T-cell (primary cell): ENCODE measurements at regions not wholly inside any gene's neighbourhood (a gene's known extent, or its start where the extent isn't known, plus 50 kb on each side); places are given as distances from the start of the nearest gene placed in this dataset.
A peak's percentile ranks its signal among the peaks of the same experiment; 100 is the strongest.
"Not testable (repeated sequence)": the region's sequence is repeated elsewhere in the genome, so short reads cannot be mapped to it uniquely, and the experiment has no call there.

Source experiments
- ATAC-seq, 4 experiments: fragments of 200-7000 bp in 3 of 4; fragments of 150-1000 bp in 1 of 4; cut with Tn5 transposase; replicated peaks in 1 of 4; 1 replicate in 3 of 4; 2 replicates in 1 of 4; pipeline ENCODE4 v1.10.0; 2021; ENCODE audit warnings: moderate library complexity in 3 of 4, mild to moderate bottlenecking in 2 of 4, moderate number of reproducible peaks in 1 of 4
- CTCF ChIA-PET, 2 donors: fragments of 300-600 bp; sonication (Branson Sonifier 250); formaldehyde crosslinking; loops; one replicate each; lab custom pipeline; 2022; ENCODE audit warnings: antibody characterized with exemption in 2 of 2; lab: Charles Lee
- POLR2A ChIA-PET, 2 donors: fragments of 300-600 bp; sonication (Branson Sonifier 250); formaldehyde crosslinking; loops; one replicate each; lab custom pipeline; 2022; ENCODE audit warnings: antibody characterized with exemption in 2 of 2; lab: Charles Lee
- DNase-seq, 35 experiments: peaks; one replicate each; pipeline versions ENCODE4 v3.0.0 to v3.0.0-alpha.2; 2013 to 2023
- H3K27ac ChIP-seq: one replicate; pipeline ENCODE4 v1.5.1; 2013; ENCODE audit warnings: low read length
- H3K27me3 ChIP-seq, 2 experiments: replicated peaks in 1 of 2; 1 replicate in 1 of 2; 2 replicates in 1 of 2; pipeline versions ENCODE4 v1.6.1 to v1.7.0; 2013; ENCODE audit warnings: low read length in 1 of 2, mixed read lengths in 1 of 2; ENCODE audit not compliant: control insufficient read depth in 2 of 2, insufficient read depth in 2 of 2; ENCODE audit errors: extremely low read depth in 1 of 2
- H3K36me3 ChIP-seq, 2 donors: 1 replicate in 1 of 2; 2 replicates in 1 of 2; pipeline versions ENCODE4 v1.6.1 to v1.7.0; 2013; ENCODE audit warnings: low read length in 1 of 2; ENCODE audit not compliant: control insufficient read depth in 2 of 2, insufficient read depth in 1 of 2; ENCODE audit errors: extremely low read depth in 1 of 2
- H3K4me1 ChIP-seq, 2 experiments: 1 replicate in 1 of 2; 2 replicates in 1 of 2; pipeline versions ENCODE4 v1.6.1 to v1.7.0; 2013; ENCODE audit warnings: low read length in 2 of 2, mixed read lengths in 1 of 2; ENCODE audit not compliant: insufficient read depth in 2 of 2, control insufficient read depth in 1 of 2; ENCODE audit errors: extremely low read depth in 1 of 2
- H3K4me3 ChIP-seq, 2 donors: 1 replicate in 1 of 2; 2 replicates in 1 of 2; pipeline versions ENCODE4 v1.5.1 to v1.7.0; 2013; ENCODE audit warnings: mild to moderate bottlenecking in 2 of 2, low read length in 1 of 2, moderate library complexity in 1 of 2; ENCODE audit not compliant: control insufficient read depth in 1 of 2; ENCODE audit errors: extremely low read depth in 1 of 2
- H3K9me3 ChIP-seq: 2 replicates; pipeline ENCODE4 v1.7.0; 2013
- H3K27ac Mint-ChIP-seq, 2 donors: one replicate each; pipeline ENCODE4 v1.8.0; 2020 to 2021; ENCODE audit warnings: mild to moderate bottlenecking in 2 of 2, mixed read lengths in 2 of 2
- H3K27me3 Mint-ChIP-seq, 2 donors: one replicate each; pipeline ENCODE4 v1.8.0; 2021 to 2022; ENCODE audit warnings: mixed read lengths in 2 of 2
- H3K36me3 Mint-ChIP-seq: one replicate; pipeline ENCODE4 v1.8.0; 2021; ENCODE audit warnings: mixed read lengths
- H3K4me1 Mint-ChIP-seq, 3 donors: one replicate each; pipeline ENCODE4 v1.8.0; 2020 to 2022; ENCODE audit warnings: mixed read lengths in 3 of 3, mild to moderate bottlenecking in 1 of 3
- H3K4me3 Mint-ChIP-seq, 3 donors: one replicate each; pipeline ENCODE4 v1.8.0; 2020 to 2022; ENCODE audit warnings: mild to moderate bottlenecking in 3 of 3, mixed read lengths in 3 of 3, moderate library complexity in 3 of 3
- H3K9me3 Mint-ChIP-seq, 3 donors: one replicate each; pipeline ENCODE4 v1.8.0; 2020 to 2022; ENCODE audit warnings: mixed read lengths in 3 of 3
- WGBS: methylation state at CpG from one replicate; pipeline ENCODE4 v1.1.5; 2013; ENCODE audit warnings: missing lambda C conversion rate; ENCODE audit not compliant: insufficient coverage; 5-methylcytosine and 5-hydroxymethylcytosine counted together

GRCh38 chr10:53063805-53064204 is 291.2 kb upstream of the MBL2 start:
- Histone ChIP-seq H3K4me3 (no peak overlapping the region), H3K27me3 (no peaks in the 10 kb centered on the region), H3K27ac (no peak overlapping the region), H3K36me3 (no peaks in the 10 kb centered on the region), H3K9me3 (no peaks in the 10 kb centered on the region), H3K4me1 (no peaks in the 10 kb centered on the region)
- peaks cover 4 to 47% (median 22%) of the 10 kb centered on the region in 3 donors for H3K9me3 Mint-ChIP-seq
- H3K4me1 Mint-ChIP-seq: no peaks in the 10 kb centered on the region
- ATAC-seq (no peak), DNase-seq (no peak)
- H3K36me3 Mint-ChIP-seq: no peaks in the 10 kb centered on the region
- no peak overlapping the region for H3K27ac Mint-ChIP-seq
- ChIA-PET POLR2A (no interaction called here), CTCF (no interaction called here)
- WGBS: no CpG with 5 or more reads among the region's 3 CpGs
- no peak overlapping the region for H3K4me3 Mint-ChIP-seq
- H3K27me3 Mint-ChIP-seq: no peaks in the 10 kb centered on the region

GRCh38 chr10:53052521-53053164 is 280.1 kb upstream of the MBL2 start:
- Mint-ChIP-seq H3K27me3 (no peaks in the 10 kb centered on the region), H3K9me3 (peaks cover 4 to 29% (median 8%) of the 10 kb centered on the region in 3 donors), H3K27ac (no peak overlapping the region), H3K36me3 (no peaks in the 10 kb centered on the region), H3K4me3 (no peak overlapping the region), H3K4me1 (no peaks in the 10 kb centered on the region)
- ATAC-seq (no peak), DNase-seq (no peak)
- Histone ChIP-seq H3K27ac (no peak overlapping the region), H3K27me3 (no peaks in the 10 kb centered on the region), H3K9me3 (no peaks in the 10 kb centered on the region), H3K36me3 (no peaks in the 10 kb centered on the region), H3K4me3 (no peak overlapping the region), H3K4me1 (no peaks in the 10 kb centered on the region)
- 82% methylated on average over 4 of the region's 6 CpGs for WGBS
- POLR2A ChIA-PET: no interaction called here
- CTCF ChIA-PET: no interaction called here

DNA sequence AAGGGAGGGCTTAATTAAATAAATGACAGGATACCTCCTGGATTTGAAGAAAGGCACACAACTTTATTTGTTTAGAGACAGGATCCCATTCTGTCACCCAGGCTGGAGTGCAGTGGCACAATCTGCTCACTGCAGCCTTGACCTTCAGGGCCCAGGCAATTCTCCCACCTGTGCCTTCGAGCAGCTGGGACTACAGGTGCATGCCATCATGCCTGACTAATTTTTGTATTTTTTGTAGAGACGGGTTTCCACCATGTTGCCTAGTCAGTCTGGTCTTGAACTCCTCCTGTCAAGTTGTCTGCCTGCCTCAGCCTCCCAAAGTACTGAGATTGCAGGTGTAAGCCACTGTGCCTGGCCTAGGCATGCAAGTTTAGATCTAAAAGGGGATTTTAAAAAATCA is 272.7 kb upstream of the MBL2 start:
- H3K4me1 Mint-ChIP-seq: no peaks in the 10 kb centered on the region
- Histone ChIP-seq H3K9me3 (no peaks in the 10 kb centered on the region), H3K27ac (no peak overlapping the region), H3K4me1 (no peaks in the 10 kb centered on the region), H3K27me3 (no peaks in the 10 kb centered on the region), H3K4me3 (no peak overlapping the region), H3K36me3 (no peaks in the 10 kb centered on the region)
- H3K36me3 Mint-ChIP-seq: no peaks in the 10 kb centered on the region
- ChIA-PET POLR2A (no interaction called here), CTCF (no interaction called here)
- H3K27me3 Mint-ChIP-seq: no peaks in the 10 kb centered on the region
- peaks cover 0 to 10% (median 7%) of the 10 kb centered on the region in 3 donors for H3K9me3 Mint-ChIP-seq
- DNase-seq (no peak), ATAC-seq (no peak)
- no peak overlapping the region for H3K4me3 Mint-ChIP-seq
- H3K27ac Mint-ChIP-seq: no peak overlapping the region
- 58% methylated on average over 2 of the region's 2 CpGs for WGBS

DNA sequence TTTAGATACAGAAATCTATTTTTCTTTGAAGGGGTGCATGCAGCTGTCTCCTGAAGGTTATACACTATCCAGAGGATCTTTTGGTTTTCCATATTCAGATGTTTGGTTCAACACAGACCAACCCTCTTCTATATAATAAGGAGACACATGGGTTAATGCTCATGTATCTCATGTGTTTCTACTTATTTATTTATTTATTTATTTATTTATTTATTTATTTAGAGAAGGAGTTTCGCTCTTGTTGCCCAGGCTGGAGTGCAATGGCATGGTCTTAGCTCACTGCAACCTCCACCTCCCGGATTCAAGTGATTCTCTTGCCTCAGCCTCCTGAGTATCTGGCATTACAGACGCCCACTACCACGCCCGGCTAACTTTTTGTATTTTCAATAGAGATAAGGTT is 263.2 kb upstream of the MBL2 start:
- 70% methylated on average over 3 of the region's 5 CpGs for WGBS
- POLR2A ChIA-PET, H3K4me3 ChIP-seq, H3K36me3 Mint-ChIP-seq, H3K4me1 Mint-ChIP-seq, DNase-seq, H3K27ac ChIP-seq, H3K4me3 Mint-ChIP-seq, CTCF ChIA-PET, H3K4me1 ChIP-seq, ATAC-seq, H3K9me3 ChIP-seq, H3K27me3 Mint-ChIP-seq, H3K27me3 ChIP-seq, H3K27ac Mint-ChIP-seq, H3K36me3 ChIP-seq: not testable (repeated sequence)
- peaks cover 0 to 22% (median 2%) of the 10 kb centered on the region in 3 donors for H3K9me3 Mint-ChIP-seq

DNA sequence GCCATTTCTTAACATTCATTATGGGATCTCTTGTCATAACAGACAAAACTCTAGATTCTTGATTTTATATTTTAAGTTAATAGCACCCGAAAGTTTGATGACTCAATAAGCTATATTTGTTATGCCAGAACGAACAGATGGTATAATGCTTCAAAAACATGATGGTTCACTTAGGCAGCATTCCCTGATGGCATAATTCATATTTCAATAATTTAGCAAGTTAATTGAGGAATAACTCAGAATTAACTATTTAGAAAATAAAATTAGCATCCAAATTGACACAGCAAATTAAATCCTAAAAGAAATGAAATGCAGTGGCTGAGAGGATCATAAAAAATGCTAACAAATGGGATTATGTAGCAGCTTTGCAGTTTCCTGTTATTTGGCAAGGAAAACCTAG is 260.8 kb upstream of the MBL2 start:
- Histone ChIP-seq H3K4me3 (no peak overlapping the region), H3K4me1 (no peaks in the 10 kb centered on the region), H3K27ac (no peak overlapping the region), H3K36me3 (no peaks in the 10 kb centered on the region), H3K9me3 (no peaks in the 10 kb centered on the region), H3K27me3 (no peaks in the 10 kb centered on the region)
- Mint-ChIP-seq H3K4me3 (no peak overlapping the region), H3K9me3 (peaks cover 2 to 15% (median 5%) of the 10 kb centered on the region in 3 donors), H3K4me1 (no peaks in the 10 kb centered on the region), H3K27me3 (no peaks in the 10 kb centered on the region), H3K27ac (no peak overlapping the region), H3K36me3 (no peaks in the 10 kb centered on the region)
- no peak for ATAC-seq
- ChIA-PET CTCF (interaction anchor here in 1 of 2 donors (0.6 kb wide), 1 partner anchor 945 kb away, joined by 3 read pairs; no protein-coding TSS in a partner anchor), POLR2A (no interaction called here)
- WGBS: no CpG with 5 or more reads among the region's 2 CpGs
- no peak for DNase-seq

GRCh38 chr10:53029872-53030849 is 257.6 kb upstream of the MBL2 start:
- H3K9me3 ChIP-seq, H3K4me3 Mint-ChIP-seq, H3K27me3 Mint-ChIP-seq, H3K36me3 Mint-ChIP-seq, H3K27ac Mint-ChIP-seq, H3K4me1 Mint-ChIP-seq, CTCF ChIA-PET, POLR2A ChIA-PET, H3K9me3 Mint-ChIP-seq, H3K4me1 ChIP-seq, H3K27me3 ChIP-seq, H3K36me3 ChIP-seq, ATAC-seq, H3K4me3 ChIP-seq, H3K27ac ChIP-seq: not testable (repeated sequence)
- DNase-seq: peak in 1 of 35 experiments; percentile 1
- 69% methylated on average over 4 of the region's 8 CpGs for WGBS
